GM23338 (cell line): ENCODE measurements at regions not wholly inside any gene's neighbourhood (a gene's known extent, or its start where the extent isn't known, plus 50 kb on each side); places are given as distances from the start of the nearest gene placed in this dataset.

Source experiments
- CREB1 ChIP-seq: fragments of 250-450 bp; sonication (Bioruptor Pico); IDR thresholded peaks from 2 replicates; pipeline ENCODE4 v1.5.0; 2020; ENCODE audit warnings: low read depth, mild to moderate bottlenecking, moderate library complexity
- CTCF ChIP-seq, 2 experiments: fragments of 200-600 bp in 1 of 2; sonication (generic) in 1 of 2; conservative IDR thresholded peaks; 2 replicates each; pipeline versions ENCODE4 v1.5.1 to v1.6.1; 2016 to 2017; ENCODE audit warnings: antibody characterized with exemption in 2 of 2, low read depth in 2 of 2, mild to moderate bottlenecking in 2 of 2, moderate library complexity in 1 of 2
- ETS1 ChIP-seq: IDR thresholded peaks from 2 replicates; pipeline ENCODE4 v1.6.1; 2016; ENCODE audit warnings: antibody characterized with exemption
- EZH2 ChIP-seq: fragments of 200-600 bp; sonication (generic); IDR thresholded peaks from one replicate; pipeline ENCODE4 v1.8.0; 2017; ENCODE audit warnings: antibody characterized with exemption, mild to moderate bottlenecking, low read depth; ENCODE audit not compliant: unreplicated experiment
- EZH2phosphoT487 ChIP-seq: fragments of 200-600 bp; sonication (generic); IDR thresholded peaks from one replicate; pipeline ENCODE4 v1.8.1; 2018; ENCODE audit warnings: antibody characterized with exemption; ENCODE audit not compliant: unreplicated experiment
- JUNB ChIP-seq: IDR thresholded peaks from one replicate; pipeline ENCODE4 v1.6.1; 2016; ENCODE audit warnings: antibody characterized with exemption; ENCODE audit not compliant: unreplicated experiment
- NANOG ChIP-seq: IDR thresholded peaks from 2 replicates; pipeline ENCODE4 v1.6.1; 2016; ENCODE audit warnings: antibody characterized with exemption, borderline replicate concordance
- POLR2AphosphoS5 ChIP-seq: IDR thresholded peaks from 2 replicates; pipeline ENCODE4 v1.6.1; 2016; ENCODE audit warnings: antibody characterized with exemption, low read depth
- REST ChIP-seq: IDR thresholded peaks from one replicate; pipeline ENCODE4 v1.6.1; 2018; ENCODE audit warnings: antibody characterized with exemption; ENCODE audit not compliant: unreplicated experiment
- STAT1 ChIP-seq: IDR thresholded peaks from one replicate; pipeline ENCODE4 v1.6.1; 2016; ENCODE audit warnings: antibody characterized with exemption; ENCODE audit not compliant: unreplicated experiment
- ZNF114 ChIP-seq: fragments of 250-450 bp; sonication (Bioruptor Pico); IDR thresholded peaks from 2 replicates; pipeline ENCODE4 v1.5.0; 2020; ENCODE audit warnings: mild to moderate bottlenecking, moderate library complexity
- ZNF331 ChIP-seq: fragments of 250-450 bp; sonication (Bioruptor Pico); IDR thresholded peaks from 2 replicates; pipeline ENCODE4 v1.5.0; 2020; ENCODE audit warnings: low read depth, mild to moderate bottlenecking, moderate library complexity

DNA sequence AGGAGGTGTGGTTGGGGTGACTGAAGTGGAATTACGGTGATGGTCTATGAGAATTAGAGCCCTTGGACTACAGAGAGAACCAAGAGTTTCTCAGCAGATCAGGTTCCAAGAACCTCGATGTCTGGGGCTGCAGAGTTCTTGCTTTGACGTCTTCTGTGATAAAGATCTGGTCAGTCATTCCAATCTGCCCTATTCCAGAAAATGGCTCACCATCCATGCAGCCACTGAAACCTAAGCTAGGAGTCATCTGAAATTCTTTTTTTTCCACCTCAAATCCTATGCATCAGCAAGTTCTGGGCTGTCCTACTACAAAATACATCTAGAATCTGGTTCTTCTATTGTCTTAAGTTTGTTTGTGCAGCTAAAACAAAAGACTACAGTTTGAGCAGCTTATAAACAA is 254.4 kb upstream of the PGRMC2 start:
- TF ChIP-seq CTCF (conservative IDR thresholded peaks at IDR 0.05; ENCODE audit: low read depth in 2 of 2) (no peak), REST (no peak), POLR2AphosphoS5 (no peak), EZH2 (no peak), EZH2phosphoT487 (no peak), CREB1 (CRISPR knock-in tag) (no peak), NANOG (no peak), JUNB (no peak), ZNF331 (no peak), ZNF114 (CRISPR knock-in tag) (no peak), ETS1 (no peak), STAT1 (no peak)
